ENCODE measurements at regions not wholly inside any gene's neighbourhood (a gene's known extent, or its start where the extent isn't known, plus 50 kb on each side); places are given as distances from the start of the nearest gene placed in this dataset.
A peak's percentile ranks its signal among the peaks of the same experiment; 100 is the strongest.

- no peak for DNase-seq (ENCODE audit: low read depth)
These were observed 215.7 kb upstream of the TMC3 start for GRCh38 chr15:81589671-81590070.

DNA sequence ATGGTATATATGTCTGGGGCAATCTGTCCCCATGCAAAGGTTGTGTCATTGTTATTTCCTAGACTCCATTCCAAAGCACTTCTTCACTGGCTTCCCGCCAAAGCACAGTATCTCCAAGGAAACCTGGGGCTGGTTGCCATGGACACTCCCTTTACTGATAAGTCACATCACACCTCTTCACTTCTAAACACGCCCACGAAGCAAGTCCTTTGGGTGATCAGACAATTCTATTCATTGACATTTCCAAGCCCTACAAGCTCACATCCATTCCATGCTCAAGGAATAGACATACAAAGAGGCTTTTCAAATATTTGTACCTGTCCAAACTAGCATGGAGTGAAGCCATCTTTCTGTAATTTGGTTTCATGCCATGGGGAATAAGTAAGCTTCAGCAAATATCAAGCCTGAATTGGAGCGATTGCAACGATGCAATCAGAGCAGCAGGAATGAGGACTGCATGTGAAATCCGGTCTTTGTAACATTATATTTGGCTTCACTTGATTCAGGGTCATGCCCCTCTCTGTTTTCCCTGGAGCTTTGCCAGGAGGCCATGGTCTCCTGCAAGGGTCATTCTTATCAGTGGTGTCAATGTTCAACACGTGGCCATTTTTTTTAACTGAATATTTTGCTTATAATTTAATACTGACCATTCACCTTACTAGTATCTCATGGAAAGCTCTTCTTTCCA, 201.6 kb upstream of the TMC3 start:
- peak; percentile 54 for DNase-seq (ENCODE audit: low read depth)

GRCh38 chr15:81573098-81573746, 199.2 kb upstream of the TMC3 start:
- DNase-seq (ENCODE audit: low read depth): no peak

GRCh38 chr15:81572190-81572589, 198.2 kb upstream of the TMC3 start:
- no peak for DNase-seq (ENCODE audit: low read depth)

GRCh38 chr15:81569286-81570080, 195.5 kb upstream of the TMC3 start:
- DNase-seq (ENCODE audit: low read depth): no peak

- DNase-seq (ENCODE audit: low read depth): no peak
These were observed 193.9 kb upstream of the TMC3 start for GRCh38 chr15:81567924-81568323.

GRCh38 chr15:81562986-81563385, 189.0 kb upstream of the TMC3 start:
- no peak for DNase-seq (ENCODE audit: low read depth)

GRCh38 chr15:81560405-81560804, 186.4 kb upstream of the TMC3 start:
- DNase-seq (ENCODE audit: low read depth): no peak

DNA sequence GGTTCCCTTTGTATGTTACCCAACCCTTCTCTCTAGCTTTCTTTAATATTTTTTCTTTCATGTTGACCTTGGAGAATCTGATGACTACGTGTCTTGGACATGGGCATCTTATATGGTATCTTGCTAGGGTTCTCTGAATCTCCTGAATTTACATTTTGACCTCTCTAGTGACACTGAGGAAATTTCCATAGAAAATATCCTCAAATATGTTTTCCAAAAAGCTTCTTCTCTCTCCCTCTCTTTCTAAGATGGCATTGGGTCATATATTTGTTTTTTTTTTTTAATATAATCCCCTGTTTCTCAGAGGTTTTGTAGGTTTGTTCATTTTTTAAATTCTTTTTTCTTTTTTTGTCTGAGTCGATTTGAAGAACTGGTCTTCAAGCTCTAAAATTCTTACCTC, 184.0 kb upstream of the TMC3 start:
- no peak for DNase-seq (ENCODE audit: low read depth)

GRCh38 chr15:81555346-81555745, 181.3 kb upstream of the TMC3 start:
- DNase-seq (ENCODE audit: low read depth): no peak

DNA sequence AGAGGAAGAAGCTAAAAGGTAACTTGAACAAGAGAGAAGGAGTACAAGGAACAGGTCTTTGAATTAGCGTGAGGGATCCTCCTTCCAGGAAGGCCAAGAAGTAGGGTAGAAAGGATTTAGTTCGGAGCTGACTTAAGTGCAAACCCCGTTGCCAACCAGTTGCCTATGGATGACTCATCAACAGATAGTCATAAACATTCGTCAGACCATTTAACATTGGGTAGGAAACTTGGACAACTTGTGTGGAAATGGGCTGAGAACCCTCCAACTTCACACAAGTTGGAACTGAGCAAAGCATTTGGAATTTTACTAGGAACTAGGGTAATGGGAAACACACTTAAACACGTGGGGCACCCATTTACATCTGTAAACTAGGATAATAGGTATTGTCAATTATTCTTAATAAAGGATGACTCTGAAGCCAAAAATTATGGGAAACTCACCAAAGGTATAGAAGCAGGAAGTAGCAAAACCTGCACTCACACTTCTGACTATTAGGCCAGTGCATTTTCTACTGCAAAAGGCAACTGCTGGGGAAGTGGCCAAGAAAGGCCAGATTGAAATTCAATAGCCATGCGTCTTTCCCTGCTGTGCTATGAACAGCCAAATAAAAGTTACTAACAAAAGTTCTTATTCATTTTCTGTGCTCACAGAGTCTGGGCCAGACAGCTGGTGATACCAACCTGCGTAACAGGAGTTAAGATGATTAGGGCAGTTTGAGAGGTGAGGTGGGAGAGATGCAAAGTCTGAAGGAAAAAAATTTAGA, 174.5 kb upstream of the TMC3 start:
- no peak for DNase-seq (ENCODE audit: low read depth)

DNA sequence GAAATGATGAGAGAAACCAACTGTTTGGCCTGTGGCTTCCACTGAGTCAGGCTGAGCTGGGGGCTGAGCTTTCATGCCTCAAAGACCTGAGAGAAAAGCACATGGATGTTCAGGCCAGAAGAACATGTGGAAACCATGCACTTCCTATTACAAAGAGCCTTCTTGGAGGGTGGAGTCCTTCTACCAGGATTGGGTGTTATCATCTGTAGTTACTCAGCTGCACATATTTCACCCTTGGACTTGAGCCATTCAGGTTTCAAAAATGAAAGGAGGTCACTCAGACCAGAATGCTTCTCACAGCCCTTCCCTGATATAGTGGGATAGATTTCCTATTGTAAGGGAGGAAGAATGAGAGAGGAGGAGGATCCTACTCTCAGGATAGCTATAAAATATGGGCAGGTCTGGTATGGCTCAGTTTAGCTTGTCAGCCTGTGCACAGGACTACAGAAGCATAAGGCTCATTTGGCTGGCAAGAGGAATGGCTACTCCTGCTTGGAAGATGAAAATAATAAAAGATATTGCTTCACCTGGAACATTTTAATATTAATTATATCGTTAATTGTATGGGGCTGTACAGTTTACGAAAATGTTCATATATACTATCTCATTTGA, 173.6 kb upstream of the TMC3 start:
- no peak for DNase-seq (ENCODE audit: low read depth)

DNA sequence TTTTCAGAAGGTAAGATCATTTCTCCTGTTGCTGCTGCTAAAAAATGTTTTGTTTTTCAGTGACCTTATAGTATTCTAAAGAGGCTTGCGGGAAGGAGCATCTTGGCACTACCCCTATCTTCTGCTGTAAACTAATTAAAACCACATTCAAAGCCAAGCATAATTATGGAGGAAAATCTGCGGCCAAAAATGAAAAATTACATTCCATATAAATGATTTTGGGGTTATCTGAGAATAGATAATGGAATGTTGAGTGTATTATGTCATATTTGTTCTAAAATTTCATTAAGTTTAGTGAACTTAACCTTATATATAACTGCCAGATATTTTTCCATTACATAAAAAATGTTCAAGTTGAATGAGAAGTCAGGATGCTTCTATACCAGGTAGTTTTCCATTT, 170.4 kb upstream of the TMC3 start:
- DNase-seq (ENCODE audit: low read depth): no peak

DNA sequence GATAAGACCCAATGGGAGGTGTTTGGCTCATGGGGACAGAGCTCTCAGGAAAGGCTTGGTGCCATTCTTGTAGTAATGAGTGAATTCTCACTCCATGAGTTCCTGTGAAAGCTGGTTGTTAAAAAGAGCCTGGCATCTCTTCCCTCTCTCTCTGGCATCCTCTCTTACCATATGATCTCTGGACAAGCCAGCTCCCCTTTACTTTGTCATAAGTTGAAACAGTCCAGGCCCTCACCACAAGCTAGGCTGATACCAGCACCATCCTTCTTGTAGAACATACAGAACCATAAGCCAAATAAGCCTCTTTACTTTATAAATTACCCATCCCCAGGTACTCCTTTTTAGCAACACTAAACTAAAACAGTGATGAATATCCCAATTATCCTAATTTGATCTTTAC, 166.9 kb upstream of the TMC3 start:
- no peak for DNase-seq (ENCODE audit: low read depth)

DNA sequence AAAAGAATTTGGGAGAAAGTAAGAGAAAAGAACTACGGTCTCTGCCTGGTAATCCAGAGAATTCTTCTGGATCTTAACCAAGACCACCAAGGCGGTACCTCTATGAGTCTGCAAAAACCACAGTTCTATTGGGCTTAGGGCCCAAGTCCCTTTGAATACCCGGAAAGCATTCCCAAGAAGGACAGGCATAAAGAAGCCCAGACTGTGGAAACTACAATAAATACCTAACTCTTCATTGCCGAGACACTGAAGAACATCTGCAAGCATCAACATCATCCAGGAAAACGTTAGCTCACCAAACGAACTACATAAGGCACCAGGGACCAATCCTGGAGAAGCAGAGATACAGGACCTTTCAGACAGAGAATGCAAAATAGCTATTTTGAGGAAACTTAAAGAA, 162.3 kb upstream of the TMC3 start:
- DNase-seq (ENCODE audit: low read depth): no peak

- no peak for DNase-seq (ENCODE audit: low read depth)
These were observed 160.1 kb upstream of the TMC3 start for GRCh38 chr15:81534124-81534523.

DNA sequence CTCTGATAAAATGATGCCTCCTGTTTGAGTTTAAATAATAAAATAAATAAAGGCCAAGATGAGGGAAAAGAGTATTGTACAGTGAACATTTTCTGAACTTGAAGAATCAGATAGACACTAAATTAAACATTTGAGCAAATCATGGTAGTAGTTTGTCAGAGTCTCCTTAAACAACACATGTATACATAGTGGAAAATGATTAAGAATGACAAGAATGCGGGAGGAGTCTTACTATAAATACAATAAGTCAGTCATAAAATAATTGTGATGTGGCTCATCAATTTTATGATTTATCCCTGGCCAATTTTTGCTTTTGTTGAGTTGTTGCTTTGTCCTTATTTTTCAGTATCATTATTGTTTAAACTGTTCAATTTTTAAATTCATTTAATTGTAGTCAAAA, 158.0 kb upstream of the TMC3 start:
- no peak for DNase-seq (ENCODE audit: low read depth)

DNA sequence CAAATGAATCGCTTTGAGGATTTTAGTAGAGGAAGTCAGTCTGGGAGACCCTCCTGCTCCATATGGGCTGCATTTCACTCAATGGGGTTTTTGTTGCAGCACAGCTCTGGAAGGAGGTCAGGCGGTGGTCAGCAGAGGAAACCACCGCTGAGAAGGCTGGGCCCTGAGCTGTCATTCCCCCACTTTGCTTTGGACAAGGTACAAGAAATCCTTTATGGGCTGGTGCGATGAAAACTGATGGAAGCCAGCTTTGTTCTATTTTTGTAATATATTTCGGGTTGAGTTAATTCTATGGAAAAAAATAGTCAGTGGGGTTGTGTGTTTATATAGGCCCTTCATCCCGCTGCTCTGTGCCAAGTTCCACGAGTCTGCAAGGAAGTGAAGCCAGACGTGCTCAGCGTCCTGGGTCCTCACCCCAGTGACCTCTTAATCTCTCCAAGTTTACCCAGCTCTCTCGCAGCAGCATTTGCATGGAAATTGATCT, 157.1 kb upstream of the TMC3 start:
- DNase-seq (ENCODE audit: low read depth): no peak

DNA sequence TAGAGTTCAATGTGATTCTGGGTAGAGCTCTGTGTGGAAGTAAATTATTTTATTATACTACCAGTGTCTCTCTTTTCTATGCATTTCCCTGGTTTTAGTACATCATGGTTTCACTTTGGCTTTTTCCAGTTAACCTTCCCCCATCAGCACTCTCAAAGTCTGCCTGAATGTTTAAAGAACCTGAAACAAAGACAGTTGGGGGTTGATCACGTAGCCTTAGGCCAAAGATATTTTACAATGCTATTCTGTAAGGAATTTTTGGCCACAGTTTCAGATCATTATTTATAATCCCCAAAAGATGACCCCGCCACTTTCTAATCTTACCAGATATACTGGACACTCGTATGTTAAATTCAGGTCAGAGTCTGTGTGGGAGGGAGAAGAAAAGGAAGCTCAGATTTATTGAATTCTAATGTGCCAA, 156.3 kb upstream of the TMC3 start:
- no peak for DNase-seq (ENCODE audit: low read depth)

DNA sequence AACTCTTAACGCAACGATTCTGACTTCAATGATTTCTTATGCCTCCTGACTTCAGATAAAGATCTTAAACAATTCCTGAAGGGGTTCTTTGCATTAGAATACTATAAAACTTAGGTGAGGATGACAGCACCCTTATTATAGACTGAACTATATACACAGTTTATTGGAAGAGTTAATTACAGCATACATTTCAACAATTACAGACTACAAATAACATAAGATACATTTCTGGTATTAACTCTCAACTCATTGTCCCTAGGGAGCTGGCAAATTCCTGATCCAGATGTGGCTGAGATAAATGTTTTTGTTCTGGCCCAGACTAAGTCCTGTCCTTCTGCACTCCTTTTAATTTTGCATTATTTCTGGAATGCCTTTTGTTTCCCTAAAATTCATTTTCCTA, 155.5 kb upstream of the TMC3 start:
- no peak for DNase-seq (ENCODE audit: low read depth)

GRCh38 chr15:81526029-81526428, 152.0 kb upstream of the TMC3 start:
- DNase-seq (ENCODE audit: low read depth): no peak

DNA sequence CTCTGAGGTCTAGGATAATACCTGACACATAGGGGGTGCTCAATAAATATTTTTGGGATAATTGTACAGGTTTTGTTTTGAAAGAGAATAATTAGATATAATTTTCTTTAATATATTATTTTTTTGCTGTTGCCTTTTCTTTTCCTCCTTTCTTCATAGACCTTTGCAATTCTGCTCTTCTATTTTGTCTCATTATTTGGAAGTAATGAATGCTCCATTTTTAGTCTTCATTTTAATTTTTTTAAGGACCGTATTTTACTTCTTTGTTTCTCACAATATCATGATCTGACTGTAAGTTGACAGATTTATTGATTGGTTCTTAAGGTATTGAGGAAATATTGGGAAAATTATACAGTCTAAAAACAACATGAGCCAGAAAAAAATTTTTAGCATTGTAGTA, 150.5 kb upstream of the TMC3 start:
- no peak for DNase-seq (ENCODE audit: low read depth)

All from HS-27A (cell line).